ENCODE measurements at regions not wholly inside any gene's neighbourhood (a gene's known extent, or its start where the extent isn't known, plus 50 kb on each side); places are given as distances from the start of the nearest gene placed in this dataset.

DNA sequence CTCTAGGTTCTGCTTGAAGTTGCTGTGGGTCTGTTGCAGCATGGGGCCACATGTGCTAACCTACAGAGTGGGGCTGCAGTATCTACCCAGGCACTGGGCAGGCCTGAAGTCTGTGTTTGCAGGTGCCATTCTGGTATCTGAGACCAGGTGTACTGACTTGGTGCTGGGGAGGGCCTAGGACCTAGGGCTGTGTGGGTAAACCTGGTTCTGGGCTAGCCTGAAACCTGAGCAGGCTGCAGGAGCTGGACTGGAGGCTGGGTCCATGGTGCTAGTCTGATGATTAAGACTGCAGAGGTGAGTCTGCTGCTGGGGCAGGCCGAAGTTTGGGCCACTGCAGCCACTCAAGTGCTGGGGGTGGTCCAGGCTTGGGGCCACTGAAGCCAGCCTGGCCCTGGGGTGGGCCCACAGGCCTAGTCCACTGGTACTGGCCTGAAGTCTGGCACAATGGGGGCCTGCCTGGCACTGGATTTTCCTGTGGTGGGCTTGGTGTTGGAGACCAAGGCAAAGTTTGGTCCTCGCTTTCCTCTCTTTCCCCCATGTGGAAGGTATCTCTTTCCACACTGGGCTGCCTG lies 310.6 kb downstream of the NDFIP2 start:
- H3K4me3 ChIP-seq (ENCODE audit: low read depth, low read length), result no peak overlapping the region
- TF ChIP-seq CTCF (IDR thresholded peaks at IDR 0.05; ENCODE audit: low read depth, low read length), result no peak

- TF ChIP-seq CTCF (IDR thresholded peaks at IDR 0.05; ENCODE audit: low read depth, low read length), result no peak
- H3K4me3 ChIP-seq (ENCODE audit: low read depth, low read length), result no peak overlapping the region
These were observed 305.2 kb downstream of the NDFIP2 start for GRCh38 chr13:79786176-79786575.

GRCh38 chr13:79782541-79783205 lies 301.7 kb downstream of the NDFIP2 start:
- no peak overlapping the region for H3K4me3 ChIP-seq (ENCODE audit: low read depth, low read length)
- TF ChIP-seq CTCF (IDR thresholded peaks at IDR 0.05; ENCODE audit: low read depth, low read length), result no peak

GRCh38 chr13:79781829-79782540 lies 301.0 kb downstream of the NDFIP2 start:
- TF ChIP-seq CTCF (IDR thresholded peaks at IDR 0.05; ENCODE audit: low read depth, low read length), result no peak
- H3K4me3 ChIP-seq (ENCODE audit: low read depth, low read length), result no peak overlapping the region

- TF ChIP-seq CTCF (IDR thresholded peaks at IDR 0.05; ENCODE audit: low read depth, low read length), result no peak
- H3K4me3 ChIP-seq (ENCODE audit: low read depth, low read length), result peak overlapping the region; percentile 25; the same call in 1 of the 2 replicates
These were observed 299.3 kb downstream of the NDFIP2 start for GRCh38 chr13:79780240-79780639.

GRCh38 chr13:79779761-79780160 lies 298.8 kb downstream of the NDFIP2 start:
- peak overlapping the region; percentile 25; the same call in 1 of the 2 replicates for H3K4me3 ChIP-seq (ENCODE audit: low read depth, low read length)
- no peak for TF ChIP-seq CTCF (IDR thresholded peaks at IDR 0.05; ENCODE audit: low read depth, low read length)

Measured in WI38 (cell line).